DND-41 (cell line): ENCODE measurements at regions not wholly inside any gene's neighbourhood (a gene's known extent, or its start where the extent isn't known, plus 50 kb on each side); places are given as distances from the start of the nearest gene placed in this dataset.

ENCODE experiments used
- EZH2 ChIP-seq: IDR thresholded peaks from 3 replicates; pipeline ENCODE4 v1.6.1; 2012; ENCODE audit warnings: borderline replicate concordance, low read depth, mild to moderate bottlenecking, moderate library complexity, low read length, inconsistent platforms; ENCODE audit not compliant: severe bottlenecking
- TF ChIP-seq, protein P1 (sequence below): IDR thresholded peaks from 2 replicates; pipeline ENCODE4 v1.5.1; 2012; ENCODE audit warnings: borderline replicate concordance, low read length, moderate library complexity, mild to moderate bottlenecking; ENCODE audit not compliant: poor library complexity, severe bottlenecking; ENCODE audit errors: extremely low read depth

DNA sequence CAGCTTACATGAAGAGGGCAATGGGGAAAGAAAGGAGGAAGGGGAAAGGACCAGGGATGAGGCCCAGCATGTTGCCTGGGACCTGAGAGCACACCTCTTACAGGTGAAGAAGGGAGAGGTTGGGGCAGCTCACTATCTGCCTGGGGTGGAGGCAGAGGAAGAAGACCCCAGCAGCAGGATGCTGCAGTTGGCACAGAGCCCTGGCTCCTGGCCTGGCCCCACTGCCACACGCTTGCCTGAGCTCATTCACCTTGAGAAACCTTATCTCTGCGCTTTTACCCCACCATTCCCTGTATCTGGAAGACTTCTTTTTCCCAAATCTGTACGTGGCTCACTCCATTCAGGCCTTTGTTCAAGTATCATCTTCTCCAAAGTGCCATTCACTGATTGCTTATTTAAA, 147.8 kb upstream of the TMEM72 start:
- TF ChIP-seq, protein P1, sequence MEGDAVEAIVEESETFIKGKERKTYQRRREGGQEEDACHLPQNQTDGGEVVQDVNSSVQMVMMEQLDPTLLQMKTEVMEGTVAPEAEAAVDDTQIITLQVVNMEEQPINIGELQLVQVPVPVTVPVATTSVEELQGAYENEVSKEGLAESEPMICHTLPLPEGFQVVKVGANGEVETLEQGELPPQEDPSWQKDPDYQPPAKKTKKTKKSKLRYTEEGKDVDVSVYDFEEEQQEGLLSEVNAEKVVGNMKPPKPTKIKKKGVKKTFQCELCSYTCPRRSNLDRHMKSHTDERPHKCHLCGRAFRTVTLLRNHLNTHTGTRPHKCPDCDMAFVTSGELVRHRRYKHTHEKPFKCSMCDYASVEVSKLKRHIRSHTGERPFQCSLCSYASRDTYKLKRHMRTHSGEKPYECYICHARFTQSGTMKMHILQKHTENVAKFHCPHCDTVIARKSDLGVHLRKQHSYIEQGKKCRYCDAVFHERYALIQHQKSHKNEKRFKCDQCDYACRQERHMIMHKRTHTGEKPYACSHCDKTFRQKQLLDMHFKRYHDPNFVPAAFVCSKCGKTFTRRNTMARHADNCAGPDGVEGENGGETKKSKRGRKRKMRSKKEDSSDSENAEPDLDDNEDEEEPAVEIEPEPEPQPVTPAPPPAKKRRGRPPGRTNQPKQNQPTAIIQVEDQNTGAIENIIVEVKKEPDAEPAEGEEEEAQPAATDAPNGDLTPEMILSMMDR = no peak
- no peak for TF ChIP-seq EZH2
